LNCaP clone FGC (cell line): ENCODE measurements at regions not wholly inside any gene's neighbourhood (a gene's known extent, or its start where the extent isn't known, plus 50 kb on each side); places are given as distances from the start of the nearest gene placed in this dataset.

ENCODE experiments used
- DNase-seq: peaks from one replicate; pipeline ENCODE4 v3.0.0-alpha.2; 2011; ENCODE audit warnings: low read depth
- H3K4me3 ChIP-seq: 2 replicates; pipeline ENCODE4 v1.5.1; 2011; ENCODE audit warnings: mild to moderate bottlenecking, low read depth, low read length, control low read depth
- TF ChIP-seq, protein P1 (sequence below): IDR thresholded peaks from 2 replicates; pipeline ENCODE4 v1.5.1; 2012; ENCODE audit warnings: mild to moderate bottlenecking; ENCODE audit not compliant: control insufficient read depth, insufficient read depth; ENCODE audit errors: extremely low read depth

DNA sequence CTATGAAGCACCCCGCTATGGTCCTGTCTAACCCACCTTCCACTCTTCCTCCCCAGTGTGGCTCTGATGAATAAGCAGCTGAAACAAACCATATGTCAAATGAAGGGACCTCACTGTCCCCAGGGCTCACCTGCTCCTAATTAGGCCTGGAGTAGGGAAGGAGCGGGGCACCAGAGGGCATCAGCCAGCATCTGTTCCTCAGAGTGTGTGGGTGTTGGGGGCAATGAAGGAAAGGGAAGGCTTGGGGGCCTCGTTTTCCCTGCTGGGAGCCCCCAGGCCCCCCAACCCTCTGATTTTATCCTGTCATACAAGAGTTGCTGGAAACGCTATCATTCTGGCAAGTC is 274.7 kb downstream of the HAUS1 start:
- DNase-seq = no peak
- TF ChIP-seq, protein P1, sequence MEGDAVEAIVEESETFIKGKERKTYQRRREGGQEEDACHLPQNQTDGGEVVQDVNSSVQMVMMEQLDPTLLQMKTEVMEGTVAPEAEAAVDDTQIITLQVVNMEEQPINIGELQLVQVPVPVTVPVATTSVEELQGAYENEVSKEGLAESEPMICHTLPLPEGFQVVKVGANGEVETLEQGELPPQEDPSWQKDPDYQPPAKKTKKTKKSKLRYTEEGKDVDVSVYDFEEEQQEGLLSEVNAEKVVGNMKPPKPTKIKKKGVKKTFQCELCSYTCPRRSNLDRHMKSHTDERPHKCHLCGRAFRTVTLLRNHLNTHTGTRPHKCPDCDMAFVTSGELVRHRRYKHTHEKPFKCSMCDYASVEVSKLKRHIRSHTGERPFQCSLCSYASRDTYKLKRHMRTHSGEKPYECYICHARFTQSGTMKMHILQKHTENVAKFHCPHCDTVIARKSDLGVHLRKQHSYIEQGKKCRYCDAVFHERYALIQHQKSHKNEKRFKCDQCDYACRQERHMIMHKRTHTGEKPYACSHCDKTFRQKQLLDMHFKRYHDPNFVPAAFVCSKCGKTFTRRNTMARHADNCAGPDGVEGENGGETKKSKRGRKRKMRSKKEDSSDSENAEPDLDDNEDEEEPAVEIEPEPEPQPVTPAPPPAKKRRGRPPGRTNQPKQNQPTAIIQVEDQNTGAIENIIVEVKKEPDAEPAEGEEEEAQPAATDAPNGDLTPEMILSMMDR = no peak
- no peak overlapping the region for H3K4me3 ChIP-seq

DNA sequence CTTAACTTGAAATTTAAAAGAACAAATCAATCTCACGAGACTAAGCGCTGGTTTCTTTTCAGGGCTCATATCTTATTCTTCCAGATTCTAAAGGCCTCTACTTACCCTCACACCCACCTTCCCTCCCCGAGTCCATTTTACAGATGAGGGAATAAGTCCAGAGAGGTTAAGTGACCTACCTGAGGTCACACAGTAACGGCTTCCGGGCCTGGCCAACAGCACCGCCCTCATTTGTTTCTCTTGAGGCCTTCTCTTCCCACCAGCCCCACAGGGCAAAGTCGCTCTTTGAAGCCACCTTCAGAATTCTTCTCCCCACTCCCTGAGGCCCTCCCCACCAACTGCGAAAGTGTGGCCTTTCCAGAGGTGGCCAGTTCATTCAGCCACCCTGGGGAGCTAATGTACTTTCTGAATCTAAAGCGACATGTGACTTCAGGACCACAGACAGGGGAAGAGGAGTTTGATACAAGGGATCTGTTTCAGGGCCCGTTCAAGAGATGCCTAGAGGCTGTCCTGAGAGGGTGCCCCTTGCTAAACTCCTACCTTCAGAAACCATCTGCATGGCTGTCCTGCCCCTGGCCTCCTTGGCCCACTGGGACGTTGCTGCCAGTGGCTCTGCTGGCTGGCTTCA is 275.3 kb downstream of the HAUS1 start:
- no peak for DNase-seq
- H3K4me3 ChIP-seq = no peak overlapping the region
- TF ChIP-seq, protein P1 = no peak

DNA sequence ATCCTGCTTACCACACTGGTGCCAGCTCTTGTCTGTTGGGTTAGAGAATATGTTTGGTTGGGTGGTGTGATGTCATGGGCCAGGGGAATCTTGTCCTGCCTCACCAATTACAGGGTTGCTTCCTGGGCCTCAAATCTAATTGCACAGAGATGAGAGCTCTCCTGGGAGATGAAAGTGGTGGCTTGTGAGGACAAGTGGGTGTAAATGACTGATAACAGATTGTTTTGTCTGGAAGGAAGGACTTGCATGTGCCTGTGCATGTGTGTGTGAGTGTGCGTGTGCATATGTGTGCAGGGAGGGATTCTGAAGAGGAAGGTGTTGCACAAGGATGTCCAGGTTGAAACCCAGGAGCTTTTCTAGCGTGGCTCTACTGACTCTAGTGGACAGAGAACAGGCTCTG is 271.9 kb downstream of the LOXHD1 start:
- no peak overlapping the region for H3K4me3 ChIP-seq
- TF ChIP-seq, protein P1 = no peak
- DNase-seq = no peak

DNA sequence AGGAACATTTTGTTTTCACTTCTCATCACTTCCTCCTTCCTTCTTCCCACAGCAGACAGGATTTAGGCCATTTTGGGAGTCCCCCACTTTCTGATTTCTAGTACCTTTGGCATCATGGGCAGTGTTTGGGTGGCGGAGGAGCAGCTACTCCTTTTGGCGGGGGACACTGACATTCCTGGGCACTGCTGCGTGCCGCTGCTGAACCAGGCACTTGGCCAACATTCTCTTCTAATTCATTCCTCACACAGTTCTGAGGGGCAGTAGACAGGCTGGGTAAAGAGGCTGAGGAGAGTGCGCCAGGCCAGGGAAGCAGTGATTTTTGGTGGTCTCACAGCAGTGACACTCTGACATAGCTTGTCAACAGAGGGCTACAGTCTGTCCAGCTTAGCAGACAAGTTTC is 270.2 kb downstream of the LOXHD1 start:
- TF ChIP-seq, protein P1 = no peak
- no peak overlapping the region for H3K4me3 ChIP-seq
- no peak for DNase-seq

DNA sequence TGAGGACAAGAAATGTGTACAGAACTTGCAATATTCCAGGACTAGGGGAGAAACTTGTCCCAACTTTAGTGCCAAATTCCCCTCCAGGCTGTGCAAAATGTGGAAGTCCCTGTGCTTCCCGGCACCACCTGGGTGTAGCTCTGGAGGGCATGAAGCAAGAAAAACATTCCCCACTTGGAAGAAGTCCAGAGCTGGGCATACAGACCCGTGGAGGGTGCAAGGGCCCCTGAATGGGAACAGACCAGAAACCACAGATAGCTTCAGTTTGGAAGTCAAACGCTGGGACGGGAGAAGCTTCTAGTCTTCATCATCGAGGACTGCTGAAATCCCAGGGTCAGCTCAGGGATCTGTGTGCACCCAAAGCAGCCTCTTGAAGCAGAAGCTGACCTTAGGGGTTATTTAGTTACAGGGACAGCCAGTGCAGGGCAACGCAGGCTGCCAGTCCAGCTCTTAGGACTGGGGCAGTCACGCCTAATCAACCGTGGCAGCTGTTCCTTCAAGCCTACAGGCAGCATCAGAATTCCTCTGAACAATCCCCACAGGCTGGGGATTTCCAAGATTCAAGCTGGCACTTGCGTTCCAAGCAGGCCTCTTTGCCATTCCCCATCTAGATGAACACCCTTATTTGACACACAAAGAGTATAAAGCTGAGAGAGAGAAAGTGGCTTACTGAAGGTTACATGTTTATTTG is 269.4 kb downstream of the LOXHD1 start:
- TF ChIP-seq, protein P1 = no peak
- DNase-seq = no peak

DNA sequence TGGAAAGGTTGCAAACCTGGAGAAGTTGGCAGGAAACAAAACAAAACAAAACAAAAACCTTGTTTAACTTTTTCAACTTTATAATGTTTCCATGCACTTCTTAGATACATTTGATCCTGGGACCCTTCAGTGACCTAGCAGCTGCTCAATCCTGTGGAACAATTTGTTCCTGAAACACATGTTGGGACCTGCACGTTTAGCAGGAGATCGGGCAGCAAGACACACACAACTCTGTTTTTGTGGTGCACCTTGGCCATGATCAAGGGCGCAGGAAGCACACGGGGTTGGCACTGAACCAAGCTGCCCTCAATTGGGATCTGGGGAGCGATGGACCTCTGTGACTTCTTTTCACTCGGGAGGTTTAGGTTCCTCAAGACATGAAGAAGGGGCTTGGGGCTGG is 268.7 kb downstream of the LOXHD1 start:
- no peak for DNase-seq
- TF ChIP-seq, protein P1 = no peak

More for the DNA sequence above, 269.4 kb downstream of the LOXHD1 start:
- no peak overlapping the region for H3K4me3 ChIP-seq

DNA sequence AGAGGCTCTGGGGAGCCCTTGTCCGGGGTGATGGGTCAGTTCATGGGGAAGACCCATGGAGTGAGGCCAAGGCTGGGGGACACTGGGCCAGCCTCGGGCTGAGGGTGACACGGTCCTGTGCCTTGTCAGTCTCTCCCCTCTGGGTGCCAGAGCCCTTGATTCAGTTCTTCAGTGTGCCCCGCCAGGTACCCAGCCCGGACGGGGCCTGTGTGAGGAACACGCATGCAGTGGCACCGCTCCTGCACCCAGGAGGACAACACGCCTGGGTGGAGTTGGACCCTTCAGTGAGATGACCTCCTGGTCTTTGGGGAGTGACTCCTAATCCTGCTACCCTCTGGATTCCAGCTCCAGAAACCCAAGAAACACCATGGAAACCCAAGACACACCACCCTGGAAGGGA is 264.4 kb downstream of the LOXHD1 start:
- TF ChIP-seq, protein P1 = no peak
- no peak overlapping the region for H3K4me3 ChIP-seq
- no peak for DNase-seq

More for the DNA sequence above, 268.7 kb downstream of the LOXHD1 start:
- no peak overlapping the region for H3K4me3 ChIP-seq
